Thymus (tissue), 11 donors: ENCODE measurements at regions not wholly inside any gene's neighbourhood (a gene's known extent, or its start where the extent isn't known, plus 50 kb on each side); places are given as distances from the start of the nearest gene placed in this dataset.

Experiments
- DNase-seq, 9 donors: peaks; one replicate each; pipeline ENCODE4 v3.0.0-alpha.2; 2013; ENCODE audit warnings: low spot score in 9 of 9, low read depth in 6 of 9, missing footprints in 1 of 9
- H3K27ac ChIP-seq, 2 donors: one replicate each; pipeline ENCODE4 v1.5.1; 2013; ENCODE audit warnings: control low read depth in 1 of 2, low read depth in 1 of 2, low read length in 1 of 2, mild to moderate bottlenecking in 1 of 2, moderate library complexity in 1 of 2
- H3K27me3 ChIP-seq, 2 donors: one replicate each; pipeline ENCODE4 v1.5.1; 2013; ENCODE audit warnings: low read length in 1 of 2; ENCODE audit not compliant: control insufficient read depth in 2 of 2, insufficient read depth in 1 of 2
- H3K36me3 ChIP-seq, 2 donors: one replicate each; pipeline ENCODE4 v1.5.1; 2013; ENCODE audit warnings: low read length in 1 of 2, mild to moderate bottlenecking in 1 of 2, moderate library complexity in 1 of 2; ENCODE audit not compliant: control insufficient read depth in 2 of 2, insufficient read depth in 2 of 2
- H3K4me1 ChIP-seq, 2 donors: one replicate each; pipeline ENCODE4 v1.5.1; 2013; ENCODE audit warnings: low read length in 2 of 2; ENCODE audit not compliant: control insufficient read depth in 2 of 2, insufficient read depth in 2 of 2
- H3K4me3 ChIP-seq, 2 donors: one replicate each; pipeline ENCODE4 v1.5.1; 2013; ENCODE audit warnings: low read length in 2 of 2, control low read depth in 1 of 2, mild to moderate bottlenecking in 1 of 2
- H3K9me3 ChIP-seq, 2 donors: one replicate each; pipeline ENCODE4 v1.5.1; 2013; ENCODE audit warnings: low read length in 1 of 2, mild to moderate bottlenecking in 1 of 2; ENCODE audit not compliant: control insufficient read depth in 2 of 2, insufficient read depth in 1 of 2
- WGBS: extraction: QIAGEN DNeasy Blood & Tissue Kit; methylation state at CpG from one replicate; pipeline ENCODE4 v1.1.7; 2013; 5-methylcytosine and 5-hydroxymethylcytosine counted together
- donor health status: healthy.

DNA sequence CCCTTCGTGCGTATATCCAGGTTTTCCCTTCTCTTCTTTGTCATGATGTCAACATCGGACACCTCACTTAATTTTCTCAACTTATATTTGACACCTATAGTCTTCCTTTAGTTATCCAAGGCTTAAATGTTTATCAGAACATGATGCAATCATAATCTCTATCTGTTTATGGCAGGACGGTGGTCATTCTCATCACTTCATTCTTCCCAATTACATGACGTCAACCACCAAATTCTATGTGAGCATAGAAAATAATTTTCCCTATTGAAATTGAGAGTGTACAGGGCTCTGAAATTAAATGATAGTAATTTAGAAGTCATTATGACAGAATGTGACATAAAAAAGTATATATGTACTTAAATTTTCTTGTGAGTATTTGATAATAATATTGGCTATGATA lies 345.4 kb downstream of the CDH9 start:
- H3K4me1 ChIP-seq: no peaks in the 10 kb centered on the region
- WGBS: 93% methylated on average over 5 of the region's 5 CpGs
- no peak overlapping the region for H3K27ac ChIP-seq
- H3K9me3 ChIP-seq: no peaks in the 10 kb centered on the region
- no peaks in the 10 kb centered on the region for H3K36me3 ChIP-seq
- no peaks in the 10 kb centered on the region for H3K27me3 ChIP-seq
- no peak for DNase-seq
- no peak overlapping the region for H3K4me3 ChIP-seq

GRCh38 chr5:26691486-26691885 lies 346.9 kb downstream of the CDH9 start:
- Histone ChIP-seq H3K4me1 (no peaks in the 10 kb centered on the region), H3K4me3 (no peak overlapping the region), H3K9me3 (no peaks in the 10 kb centered on the region), H3K36me3 (no peaks in the 10 kb centered on the region), H3K27ac (no peak overlapping the region), H3K27me3 (no peaks in the 10 kb centered on the region)
- DNase-seq: no peak

DNA sequence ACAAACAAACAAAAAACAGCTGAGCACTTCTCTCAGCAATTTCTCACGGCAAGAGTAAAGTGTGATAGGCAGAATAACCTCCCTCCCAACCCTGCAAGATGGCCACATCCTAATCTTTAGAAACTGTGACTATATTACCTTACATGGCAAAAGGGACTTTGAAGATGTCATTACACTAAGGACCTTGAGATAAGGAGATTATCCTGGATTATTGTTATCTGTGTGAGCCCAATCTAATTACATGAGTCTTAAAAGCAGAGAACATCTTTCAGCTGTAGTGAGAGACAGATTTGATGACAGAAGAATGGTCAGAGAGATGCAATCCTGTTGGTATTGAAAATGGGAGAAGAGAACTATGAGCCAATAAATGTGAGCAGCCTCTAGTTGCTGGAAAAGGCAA lies 347.9 kb downstream of the CDH9 start:
- no peaks in the 10 kb centered on the region for H3K4me1 ChIP-seq
- 86% methylated on average over 1 of the region's 1 CpG for WGBS

DNA sequence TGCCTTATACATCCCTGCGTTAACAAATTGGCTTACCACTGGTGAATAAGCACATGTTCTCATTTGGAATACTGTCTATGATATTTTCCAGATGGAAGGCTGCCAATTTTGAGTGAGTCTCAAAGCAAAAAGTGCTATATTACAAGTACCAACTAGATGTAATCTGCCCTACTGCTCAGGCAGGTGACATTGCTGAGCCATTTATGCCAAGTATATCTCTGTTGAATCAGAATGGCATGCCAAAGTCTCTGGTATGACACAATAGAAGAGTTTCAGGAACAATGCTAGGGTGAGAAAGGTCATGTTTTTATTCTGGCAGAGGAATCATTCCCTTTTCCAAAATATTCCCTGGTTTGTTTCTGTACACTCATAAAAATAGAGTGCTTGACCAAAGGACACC lies 356.5 kb downstream of the CDH9 start:
- whole genome bisulfite sequencing: 95% methylated on average over 1 of the region's 1 CpG
- no peak overlapping the region for H3K4me3 ChIP-seq
- no peak for DNase-seq
- H3K9me3 ChIP-seq: no peaks in the 10 kb centered on the region
- H3K27me3 ChIP-seq: no peaks in the 10 kb centered on the region
- H3K4me1 ChIP-seq: no peaks in the 10 kb centered on the region
- H3K27ac ChIP-seq: no peak overlapping the region
- H3K36me3 ChIP-seq: no peaks in the 10 kb centered on the region

More for the DNA sequence above, 347.9 kb downstream of the CDH9 start:
- no peak overlapping the region for H3K4me3 ChIP-seq
- no peaks in the 10 kb centered on the region for H3K9me3 ChIP-seq
- no peak overlapping the region for H3K27ac ChIP-seq
- no peak for DNase-seq
- H3K36me3 ChIP-seq: no peaks in the 10 kb centered on the region
- no peaks in the 10 kb centered on the region for H3K27me3 ChIP-seq

GRCh38 chr5:26674846-26675245 lies 363.5 kb downstream of the CDH9 start:
- H3K36me3 ChIP-seq: no peaks in the 10 kb centered on the region
- no peak for DNase-seq
- H3K27ac ChIP-seq: no peak overlapping the region
- no peaks in the 10 kb centered on the region for H3K27me3 ChIP-seq
- WGBS: 87% methylated on average over 8 of the region's 8 CpGs
- no peaks in the 10 kb centered on the region for H3K4me1 ChIP-seq
- no peak overlapping the region for H3K4me3 ChIP-seq
- H3K9me3 ChIP-seq: no peaks in the 10 kb centered on the region

GRCh38 chr5:26669523-26669922 lies 368.9 kb downstream of the CDH9 start:
- no peaks in the 10 kb centered on the region for H3K36me3 ChIP-seq
- no peaks in the 10 kb centered on the region for H3K4me1 ChIP-seq
- no peak for DNase-seq
- 96% methylated on average over 25 of the region's 25 CpGs for WGBS
- H3K27me3 ChIP-seq: no peaks in the 10 kb centered on the region
- H3K9me3 ChIP-seq: peaks cover 0 to 5% of the 10 kb centered on the region in 2 donors
- no peak overlapping the region for H3K4me3 ChIP-seq
- no peak overlapping the region for H3K27ac ChIP-seq

GRCh38 chr5:26669031-26669430 lies 369.4 kb downstream of the CDH9 start:
- Histone ChIP-seq H3K36me3 (no peaks in the 10 kb centered on the region), H3K4me3 (no peak overlapping the region), H3K4me1 (no peaks in the 10 kb centered on the region), H3K9me3 (peaks cover 0 to 5% of the 10 kb centered on the region in 2 donors), H3K27ac (no peak overlapping the region), H3K27me3 (no peaks in the 10 kb centered on the region)
- 93% methylated on average over 14 of the region's 14 CpGs for WGBS
- no peak for DNase-seq

GRCh38 chr5:26666371-26666770 lies 372.0 kb downstream of the CDH9 start:
- H3K4me1 ChIP-seq: no peaks in the 10 kb centered on the region
- H3K4me3 ChIP-seq: no peak overlapping the region
- H3K27ac ChIP-seq: no peak overlapping the region
- peaks cover 0 to 5% of the 10 kb centered on the region in 2 donors for H3K9me3 ChIP-seq
- no peaks in the 10 kb centered on the region for H3K27me3 ChIP-seq
- no peaks in the 10 kb centered on the region for H3K36me3 ChIP-seq
- DNase-seq: no peak

GRCh38 chr5:26663500-26663899 lies 374.9 kb downstream of the CDH9 start:
- 100% methylated on average over 1 of the region's 1 CpG for WGBS
- H3K27me3 ChIP-seq: no peaks in the 10 kb centered on the region
- H3K36me3 ChIP-seq: no peaks in the 10 kb centered on the region
- peaks cover 0 to 6% of the 10 kb centered on the region in 2 donors for H3K9me3 ChIP-seq
- no peak for DNase-seq
- no peak overlapping the region for H3K27ac ChIP-seq
- no peaks in the 10 kb centered on the region for H3K4me1 ChIP-seq
- no peak overlapping the region for H3K4me3 ChIP-seq

GRCh38 chr5:26662806-26663360 lies 375.5 kb downstream of the CDH9 start:
- no peak overlapping the region for H3K4me3 ChIP-seq
- no peaks in the 10 kb centered on the region for H3K4me1 ChIP-seq
- no peak for DNase-seq
- H3K9me3 ChIP-seq: peaks cover 0 to 6% of the 10 kb centered on the region in 2 donors
- no peaks in the 10 kb centered on the region for H3K36me3 ChIP-seq
- H3K27ac ChIP-seq: no peak overlapping the region
- no peaks in the 10 kb centered on the region for H3K27me3 ChIP-seq
- WGBS: 71% methylated on average over 2 of the region's 2 CpGs
